GM18868 (cell line): ENCODE measurements at regions not wholly inside any gene's neighbourhood (a gene's known extent, or its start where the extent isn't known, plus 50 kb on each side); places are given as distances from the start of the nearest gene placed in this dataset.
"Not testable (repeated sequence)": the region's sequence is repeated elsewhere in the genome, so short reads cannot be mapped to it uniquely, and the experiment has no call there.

Experiments used
- ATAC-seq: cut with Tn5 transposase; IDR thresholded peaks from one replicate; pipeline ENCODE4 v1.9.1; 2021; ENCODE audit warnings: mild to moderate bottlenecking, moderate library complexity; ENCODE audit not compliant: unreplicated experiment

GRCh38 chrX:36642052-36642451 lies 366.1 kb upstream of the FAM47C start:
- no peak for ATAC-seq

DNA sequence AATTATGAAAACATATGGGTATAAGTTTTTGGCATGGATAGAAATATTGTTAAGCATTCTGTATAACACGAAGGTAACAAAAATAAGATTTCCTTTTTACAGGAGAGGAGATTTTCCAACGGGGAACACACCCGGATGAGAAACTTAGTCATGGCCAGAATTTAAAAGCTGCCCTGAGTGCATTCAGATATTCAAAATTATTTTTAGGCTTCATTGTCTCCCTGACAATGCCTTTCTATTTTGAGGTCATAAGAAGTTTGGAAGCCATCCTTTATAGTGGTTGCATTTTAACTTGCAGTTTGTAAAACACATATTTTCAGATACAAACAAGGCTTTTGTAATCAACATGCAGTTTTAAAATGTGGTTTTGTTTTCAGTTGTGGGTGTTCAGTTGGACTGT lies 357.5 kb upstream of the FAM47C start:
- ATAC-seq, result no peak

DNA sequence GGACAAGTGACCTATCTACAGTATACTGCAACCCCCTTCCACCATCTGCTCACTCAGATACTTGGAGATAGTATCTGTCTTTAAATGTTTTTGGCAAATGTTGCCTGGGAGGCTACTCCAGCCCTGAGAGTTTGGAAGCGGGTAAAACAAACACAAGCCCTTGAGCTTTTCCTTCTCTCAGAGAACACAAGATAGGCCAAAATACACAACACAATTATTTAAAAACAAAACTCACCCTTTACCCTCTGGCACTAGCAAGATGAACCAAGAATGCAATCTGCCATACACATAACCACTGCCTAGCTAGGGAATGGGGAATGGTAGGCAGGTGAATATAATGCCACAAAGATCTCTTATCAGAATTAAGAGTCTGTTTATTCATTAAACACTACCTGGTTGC lies 324.7 kb upstream of the FAM47C start:
- ATAC-seq, result no peak

DNA sequence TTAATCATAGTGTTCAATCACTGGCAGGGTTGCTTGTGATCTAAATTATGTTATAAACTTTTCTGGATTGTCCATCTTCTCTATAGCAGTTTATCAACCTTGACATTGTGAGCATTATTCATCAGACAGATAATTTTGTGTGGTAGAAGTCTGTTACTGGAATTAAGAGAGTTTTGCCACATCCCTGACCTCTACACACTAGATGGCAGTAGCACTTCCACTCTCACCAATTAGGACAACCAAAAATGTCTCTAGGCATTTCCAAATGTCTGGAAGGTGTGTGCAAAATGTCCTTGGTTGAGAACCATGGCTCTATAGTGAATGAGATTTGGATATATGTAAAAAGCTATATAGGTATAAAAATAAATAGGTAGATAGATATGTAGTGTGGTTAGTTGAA lies 324.1 kb upstream of the FAM47C start:
- ATAC-seq, result no peak

GRCh38 chrX:36721990-36722389 lies 286.2 kb upstream of the FAM47C start:
- no peak for ATAC-seq

DNA sequence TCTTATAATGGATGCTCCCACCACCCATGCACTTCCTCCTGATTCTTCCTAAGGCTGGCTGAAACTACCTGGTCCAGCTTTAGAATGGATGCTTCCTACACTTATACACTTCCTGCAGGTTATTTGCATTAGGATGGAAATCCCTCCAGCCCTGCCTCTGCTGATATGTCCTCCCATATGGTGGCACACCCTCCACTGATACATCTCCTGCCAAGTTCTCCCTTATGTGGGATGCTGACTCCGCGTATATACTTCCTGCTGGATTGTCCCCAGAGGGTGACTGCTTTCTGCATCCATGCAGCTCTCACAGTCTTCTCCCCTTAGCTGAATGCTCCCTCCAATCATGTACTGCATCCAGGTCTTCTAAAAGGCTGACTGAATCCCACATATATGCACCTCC lies 254.6 kb upstream of the FAM47C start:
- ATAC-seq, result no peak

DNA sequence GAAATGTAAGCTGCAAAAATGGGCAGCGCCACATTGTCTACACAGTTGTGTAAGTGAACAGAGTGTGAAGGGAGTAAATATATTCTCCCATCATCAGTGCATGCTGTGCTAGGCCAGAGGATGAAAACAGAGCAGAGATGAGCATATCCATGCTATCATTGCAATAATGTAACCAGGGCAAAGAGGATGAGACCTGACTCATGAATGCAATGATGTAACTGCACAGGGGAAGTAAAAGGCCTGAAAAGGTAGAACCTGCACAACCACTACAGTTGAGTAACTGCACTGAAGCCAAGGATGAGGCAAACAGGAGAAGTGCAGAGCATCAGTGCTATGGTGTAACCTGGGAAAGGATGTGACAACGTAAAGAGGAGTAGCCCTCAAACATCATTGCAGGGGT lies 220.4 kb upstream of the FAM47C start:
- ATAC-seq, result no peak

DNA sequence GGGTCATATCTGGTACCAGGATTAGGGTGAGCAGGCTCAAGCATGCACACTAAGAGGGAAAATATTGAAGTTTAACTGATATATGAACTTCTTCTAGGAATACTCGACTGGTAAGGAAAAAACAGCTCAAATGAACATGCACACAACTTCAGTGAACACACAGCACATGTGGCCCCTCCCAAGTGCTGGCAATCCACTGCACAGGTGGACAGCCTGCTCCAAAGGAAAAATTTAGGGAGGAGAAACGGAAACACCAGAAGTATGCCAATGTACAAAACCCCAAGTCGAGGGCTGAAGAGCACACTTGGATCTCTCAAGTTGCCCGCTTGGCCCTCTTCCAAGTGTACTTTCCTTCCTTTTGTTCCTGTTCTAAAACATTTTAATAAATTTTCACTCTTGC lies 205.0 kb upstream of the FAM47C start:
- no peak for ATAC-seq

GRCh38 chrX:36804066-36804465 lies 204.1 kb upstream of the FAM47C start:
- ATAC-seq, result no peak

GRCh38 chrX:36844857-36845256 lies 163.3 kb upstream of the FAM47C start:
- ATAC-seq, result no peak

DNA sequence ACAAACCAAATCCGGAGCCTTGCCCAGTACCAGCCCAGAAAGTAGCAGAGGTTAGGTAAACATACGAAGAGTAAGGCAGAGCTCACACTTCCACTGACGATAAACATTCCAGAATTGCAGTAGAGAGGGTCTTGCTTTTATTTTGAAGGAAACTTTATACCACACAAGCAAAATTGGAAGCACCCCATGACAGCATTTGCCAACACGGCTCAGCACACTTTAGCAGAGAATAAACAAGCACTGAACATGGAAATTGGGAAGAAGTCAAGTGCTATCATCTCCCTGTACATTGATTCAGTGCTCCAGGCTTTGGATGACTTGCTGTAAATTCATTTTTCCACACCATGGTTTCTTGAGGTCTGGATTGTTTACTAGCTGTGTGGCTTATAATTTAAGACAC lies 160.7 kb upstream of the FAM47C start:
- ATAC-seq, result no peak

GRCh38 chrX:36849407-36849806 lies 158.8 kb upstream of the FAM47C start:
- ATAC-seq, result no peak

DNA sequence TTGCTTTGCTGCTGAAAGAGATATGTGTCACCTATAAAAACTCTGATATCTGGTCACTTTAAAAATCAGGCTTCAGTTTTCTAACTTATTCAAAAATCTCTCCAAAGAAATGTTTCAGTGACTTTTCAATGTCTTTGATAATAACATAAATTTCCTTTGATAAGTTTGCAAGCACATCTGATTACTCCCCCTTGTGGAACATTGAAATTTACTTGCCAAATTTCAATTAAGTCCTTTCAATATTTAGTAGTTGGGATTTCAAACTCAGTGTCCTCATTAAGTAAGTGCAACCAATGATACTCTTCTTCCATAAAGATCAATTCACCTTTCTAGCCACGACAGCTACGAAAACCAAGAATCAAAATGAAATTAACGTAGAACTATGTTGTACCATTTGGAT lies 151.3 kb upstream of the FAM47C start:
- no peak for ATAC-seq

DNA sequence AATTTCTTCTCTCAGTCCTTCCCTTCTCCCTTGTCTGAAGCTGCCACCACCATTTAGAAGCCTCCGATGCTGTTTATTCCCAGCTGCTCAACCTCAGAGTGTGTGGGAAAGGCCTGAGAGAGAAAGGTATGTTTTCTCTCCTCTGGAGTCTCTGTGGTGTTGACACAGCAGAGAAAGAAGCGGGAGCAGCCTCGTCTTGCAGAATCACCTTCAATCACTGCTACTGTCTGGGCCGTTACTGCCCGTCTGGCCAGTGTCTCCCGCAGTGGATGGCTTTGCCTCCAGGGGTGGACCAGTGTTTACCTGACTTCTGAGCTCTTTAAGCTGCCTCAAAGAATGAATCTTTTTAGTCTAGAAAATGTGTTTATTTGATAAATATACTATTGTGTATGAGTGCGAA lies 148.9 kb upstream of the FAM47C start:
- no peak for ATAC-seq

DNA sequence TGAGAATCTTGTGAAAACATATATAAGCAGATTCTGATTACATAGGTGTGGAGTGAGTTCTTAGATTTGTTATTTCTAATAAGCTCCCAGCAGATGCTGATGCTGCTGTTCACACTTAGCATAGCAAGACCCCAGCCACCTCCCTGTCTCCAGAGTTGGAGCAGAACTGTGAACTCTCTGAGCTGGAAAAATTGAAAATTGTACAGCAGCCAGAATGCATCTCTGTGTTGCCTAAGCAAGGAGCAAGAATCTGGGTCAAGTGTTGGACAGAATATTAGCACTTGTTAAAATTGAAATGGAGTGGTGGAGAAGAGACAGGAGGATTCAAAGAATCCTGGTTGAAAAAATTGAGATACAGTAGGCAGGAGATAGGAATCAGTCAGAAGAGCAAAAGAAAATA lies 146.6 kb upstream of the FAM47C start:
- no peak for ATAC-seq

GRCh38 chrX:36867143-36867542 lies 141.0 kb upstream of the FAM47C start:
- ATAC-seq, result no peak

GRCh38 chrX:36868592-36868991 lies 139.6 kb upstream of the FAM47C start:
- no peak for ATAC-seq

DNA sequence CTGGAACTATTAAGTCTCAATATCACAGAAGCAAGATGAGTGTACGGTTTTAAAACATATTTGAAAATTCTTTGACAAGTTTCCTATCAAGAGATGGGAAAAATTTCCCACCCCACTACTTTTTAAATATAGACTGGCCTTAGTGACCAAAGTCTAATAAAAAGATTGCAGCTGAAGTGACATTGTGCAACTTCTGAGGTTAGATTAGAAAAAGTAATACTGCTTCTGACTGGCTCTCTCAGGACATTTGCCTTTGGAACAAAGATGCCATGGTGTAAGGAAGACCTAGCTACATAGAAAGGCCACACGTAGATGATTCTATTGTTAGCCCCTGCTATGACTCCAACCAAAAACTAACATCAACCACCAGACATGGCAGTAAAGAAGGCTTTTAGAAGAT lies 138.7 kb upstream of the FAM47C start:
- ATAC-seq, result no peak

GRCh38 chrX:36897690-36898089 lies 110.5 kb upstream of the FAM47C start:
- ATAC-seq, result no peak

- ATAC-seq, result peak; percentile 89
Measured at GRCh38 chrX:36898301-36898700, 109.9 kb upstream of the FAM47C start.

- ATAC-seq, result not testable (repeated sequence)
Measured at GRCh38 chrX:36904561-36904960, 103.6 kb upstream of the FAM47C start.

GRCh38 chrX:36908801-36909675 lies 99.1 kb upstream of the FAM47C start:
- peak; percentile 80 for ATAC-seq

DNA sequence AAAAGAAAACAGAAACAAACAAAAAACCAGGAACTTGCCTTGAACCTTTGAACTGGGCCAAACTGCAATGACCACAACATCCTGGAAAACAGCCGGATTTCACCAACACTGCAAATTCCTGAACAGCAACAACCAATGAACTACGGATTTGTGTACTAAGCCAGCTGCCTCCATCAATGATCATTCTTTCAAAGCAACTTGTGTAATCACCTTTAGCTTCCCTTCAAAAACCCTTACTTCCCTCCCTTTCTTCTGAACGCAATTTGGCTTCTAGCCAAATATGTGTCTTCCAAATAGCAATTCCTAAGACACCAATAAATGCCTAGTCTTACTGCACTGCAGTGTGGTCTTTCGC lies 98.5 kb upstream of the FAM47C start:
- ATAC-seq, result no peak
